ENCODE measurements at regions not wholly inside any gene's neighbourhood (a gene's known extent, or its start where the extent isn't known, plus 50 kb on each side); places are given as distances from the start of the nearest gene placed in this dataset.

GRCh38 chr7:35450456-35451214 is 196.7 kb upstream of the TBX20 start:
- no peak for TF ChIP-seq FOXK2 (IDR thresholded peaks at IDR 0.05)
- TF ChIP-seq SP1 (IDR thresholded peaks at IDR 0.05), result no peak
- TF ChIP-seq LEF1 (IDR thresholded peaks at IDR 0.05; ENCODE audit: borderline replicate concordance), result no peak
